ENCODE measurements at regions not wholly inside any gene's neighbourhood (a gene's known extent, or its start where the extent isn't known, plus 50 kb on each side); places are given as distances from the start of the nearest gene placed in this dataset.

- TF ChIP-seq CTCF (IDR thresholded peaks at IDR 0.05) = no peak
- TF ChIP-seq REST (IDR thresholded peaks at IDR 0.05; ENCODE audit: insufficient read depth in 1 of 2, low read depth in 2 of 2, low read length in 1 of 2) = no peak
- TF ChIP-seq POLR2AphosphoS5 (IDR thresholded peaks at IDR 0.05; ENCODE audit: low read depth, low read length) = no peak
- TF ChIP-seq SIN3A (IDR thresholded peaks at IDR 0.05; ENCODE audit: borderline replicate concordance, insufficient read depth, low read depth, low read length) = no peak
Measured at GRCh38 chr2:9772999-9773902, 70.0 kb upstream of the TAF1B start.

All from Panc1 (cell line).